Ishikawa (cell line): ENCODE measurements at regions not wholly inside any gene's neighbourhood (a gene's known extent, or its start where the extent isn't known, plus 50 kb on each side); places are given as distances from the start of the nearest gene placed in this dataset.

Experiments used
- CEBPB ChIP-seq: IDR thresholded peaks from 2 replicates; pipeline ENCODE4 v1.6.1; 2012
- EGR1 ChIP-seq: IDR thresholded peaks from 2 replicates; pipeline ENCODE4 v1.6.1; 2012
- EP300 ChIP-seq: IDR thresholded peaks from 2 replicates; pipeline ENCODE4 v1.6.1; 2012; ENCODE audit warnings: borderline replicate concordance
- RAD21 ChIP-seq: IDR thresholded peaks from 2 replicates; pipeline ENCODE4 v1.6.1; 2012; ENCODE audit warnings: low read depth
- REST ChIP-seq: IDR thresholded peaks from 2 replicates; pipeline ENCODE4 v1.6.1; 2012; ENCODE audit warnings: low read depth, mild to moderate bottlenecking
- USF1 ChIP-seq: IDR thresholded peaks from 2 replicates; pipeline ENCODE4 v1.6.1; 2012
- ZBTB7A ChIP-seq: IDR thresholded peaks from 2 replicates; pipeline ENCODE4 v1.6.1; 2012; ENCODE audit warnings: low read depth

- no peak for TF ChIP-seq CEBPB
- no peak for TF ChIP-seq EP300
- TF ChIP-seq USF1: no peak
- TF ChIP-seq ZBTB7A: no peak
- TF ChIP-seq RAD21: no peak
- no peak for TF ChIP-seq EGR1
- TF ChIP-seq REST: no peak
Observed at GRCh38 chr2:204201507-204201906, 264.9 kb downstream of the ICOS start.
